Activated CD4-positive, alpha-beta T cell treated with anti-CD3 and anti-CD28 coated beads for 36 hours (primary cell): ENCODE measurements at regions not wholly inside any gene's neighbourhood (a gene's known extent, or its start where the extent isn't known, plus 50 kb on each side); places are given as distances from the start of the nearest gene placed in this dataset.

Experiments
- ATAC-seq: fragments of 200-7000 bp; cut with Tn5 transposase; one replicate; pipeline ENCODE4 v1.10.0; 2021; ENCODE audit warnings: mild to moderate bottlenecking, moderate library complexity
- CTCF ChIA-PET: fragments of 350-600 bp; sonication (Branson Sonifier 250); formaldehyde crosslinking; loops from one replicate; lab custom pipeline; 2021; ENCODE audit warnings: antibody characterized with exemption; lab: Charles Lee
- POLR2A ChIA-PET: fragments of 350-600 bp; sonication (Branson Sonifier 250); formaldehyde crosslinking; loops from one replicate; lab custom pipeline; 2021; ENCODE audit warnings: antibody characterized with exemption, inconsistent platforms; lab: Charles Lee
- DNase-seq: peaks from one replicate; pipeline ENCODE4 v3.0.0-alpha.2; 2020
- H3K27ac Mint-ChIP-seq: one replicate; pipeline ENCODE4 v1.8.0; 2021; ENCODE audit warnings: mixed read lengths
- H3K27me3 Mint-ChIP-seq: one replicate; pipeline ENCODE4 v1.8.0; 2021; ENCODE audit warnings: mixed read lengths
- H3K36me3 Mint-ChIP-seq: one replicate; pipeline ENCODE4 v1.8.0; 2021; ENCODE audit warnings: low read depth, mixed read lengths
- H3K4me1 Mint-ChIP-seq: one replicate; pipeline ENCODE4 v1.8.0; 2021; ENCODE audit warnings: mixed read lengths
- H3K4me3 Mint-ChIP-seq: one replicate; pipeline ENCODE4 v1.8.0; 2021; ENCODE audit warnings: mild to moderate bottlenecking, moderate library complexity, mixed read lengths
- H3K9me3 Mint-ChIP-seq: one replicate; pipeline ENCODE4 v1.8.0; 2021; ENCODE audit warnings: low read depth, mixed read lengths
- intact Hi-C, 2 experiments: fragments of 100-400 bp; cut with DNase I in 1 of 2; cut with micrococcal nuclease in 1 of 2; formaldehyde crosslinking; loops; one replicate each; pipeline versions ENCODE4 v1.14.2 to v1.15.1; 2022 to 2024; cut with DNase I, micrococcal nuclease

GRCh38 chr6:14466278-14466677 lies 348.7 kb downstream of the CD83 start:
- Mint-ChIP-seq H3K36me3 (peaks cover 4% of the 10 kb centered on the region), H3K9me3 (peaks cover 25% of the 10 kb centered on the region), H3K27ac (no peak overlapping the region), H3K4me3 (no peak overlapping the region), H3K27me3 (no peaks in the 10 kb centered on the region), H3K4me1 (peaks cover 9% of the 10 kb centered on the region)
- DNase-seq (no peak), ATAC-seq (no peak)
- intact Hi-C loops, result no loop called here
- POLR2A ChIA-PET, result no interaction called here
- CTCF ChIA-PET, result no interaction called here

- no peak overlapping the region for H3K4me3 Mint-ChIP-seq
- CTCF ChIA-PET, result interaction anchor here (0.7 kb wide), 1 partner anchor 142 kb away, joined by 3 read pairs; no protein-coding TSS in a partner anchor
- no peaks in the 10 kb centered on the region for H3K27me3 Mint-ChIP-seq
- peaks cover 7% of the 10 kb centered on the region for H3K4me1 Mint-ChIP-seq
- intact Hi-C loops, result no loop called here
- peaks cover 22% of the 10 kb centered on the region for H3K9me3 Mint-ChIP-seq
- H3K27ac Mint-ChIP-seq, result no peak overlapping the region
- DNase-seq (no peak), ATAC-seq (no peak)
- H3K36me3 Mint-ChIP-seq, result peaks cover 1% of the 10 kb centered on the region
- POLR2A ChIA-PET, result interaction anchor here (1.0 kb wide), 1 partner anchor 43 kb away, joined by 3 read pairs; no protein-coding TSS in a partner anchor
These were observed 350.0 kb downstream of the CD83 start for GRCh38 chr6:14467591-14467990.

- intact Hi-C loops, result no loop called here
- no peak for DNase-seq
- ChIA-PET POLR2A (no interaction called here), CTCF (no interaction called here)
- no peak for ATAC-seq
- peaks cover 6% of the 10 kb centered on the region for H3K4me1 Mint-ChIP-seq
- peaks cover 21% of the 10 kb centered on the region for H3K9me3 Mint-ChIP-seq
- no peaks in the 10 kb centered on the region for H3K36me3 Mint-ChIP-seq
- H3K4me3 Mint-ChIP-seq, result no peak overlapping the region
- H3K27me3 Mint-ChIP-seq, result no peaks in the 10 kb centered on the region
- no peak overlapping the region for H3K27ac Mint-ChIP-seq
These were observed 351.2 kb downstream of the CD83 start for GRCh38 chr6:14468647-14469321.

GRCh38 chr6:14470101-14470500 lies 352.5 kb downstream of the CD83 start:
- Mint-ChIP-seq H3K9me3 (peaks cover 21% of the 10 kb centered on the region), H3K27ac (no peak overlapping the region), H3K4me1 (peaks cover 9% of the 10 kb centered on the region), H3K27me3 (no peaks in the 10 kb centered on the region), H3K4me3 (no peak overlapping the region), H3K36me3 (no peaks in the 10 kb centered on the region)
- ChIA-PET POLR2A (no interaction called here), CTCF (interaction anchor here (0.6 to 0.8 kb wide), 2 partner anchors 205 to 642 kb away, joined by 3 read pairs; no protein-coding TSS in a partner anchor)
- intact Hi-C loops, result no loop called here
- DNase-seq (no peak), ATAC-seq (no peak)

GRCh38 chr6:14470671-14471070 lies 353.1 kb downstream of the CD83 start:
- no peak overlapping the region for H3K27ac Mint-ChIP-seq
- peaks cover 10% of the 10 kb centered on the region for H3K4me1 Mint-ChIP-seq
- H3K36me3 Mint-ChIP-seq, result no peaks in the 10 kb centered on the region
- no peak overlapping the region for H3K4me3 Mint-ChIP-seq
- DNase-seq (no peak), ATAC-seq (no peak)
- H3K9me3 Mint-ChIP-seq, result peaks cover 21% of the 10 kb centered on the region
- no peaks in the 10 kb centered on the region for H3K27me3 Mint-ChIP-seq
- intact Hi-C loops, result no loop called here
- CTCF ChIA-PET, result interaction anchor here (0.6 to 1.0 kb wide), 5 partner anchors 122 to 642 kb away, joined by 3 read pairs; no protein-coding TSS in a partner anchor
- POLR2A ChIA-PET, result no interaction called here

GRCh38 chr6:14472255-14472985 lies 354.8 kb downstream of the CD83 start:
- Mint-ChIP-seq H3K27ac (no peak overlapping the region), H3K9me3 (peaks cover 21% of the 10 kb centered on the region), H3K4me1 (peaks cover 10% of the 10 kb centered on the region), H3K36me3 (no peaks in the 10 kb centered on the region), H3K27me3 (no peaks in the 10 kb centered on the region), H3K4me3 (no peak overlapping the region)
- no peak for DNase-seq
- intact Hi-C loops, result no loop called here
- ChIA-PET POLR2A (interaction anchor here (1.2 kb wide), 1 partner anchor 271 kb away, joined by 3 read pairs; no protein-coding TSS in a partner anchor), CTCF (interaction anchor here (0.6 kb wide), 1 partner anchor 29 kb away, joined by 3 read pairs; no protein-coding TSS in a partner anchor)
- no peak for ATAC-seq

GRCh38 chr6:14472986-14473337 lies 355.4 kb downstream of the CD83 start:
- ATAC-seq, result no peak
- peaks cover 18% of the 10 kb centered on the region for H3K9me3 Mint-ChIP-seq
- peaks cover 10% of the 10 kb centered on the region for H3K4me1 Mint-ChIP-seq
- H3K27me3 Mint-ChIP-seq, result no peaks in the 10 kb centered on the region
- ChIA-PET CTCF (interaction anchor here (0.5 kb wide), 1 partner anchor 233 kb away, joined by 3 read pairs; no protein-coding TSS in a partner anchor), POLR2A (no interaction called here)
- no peaks in the 10 kb centered on the region for H3K36me3 Mint-ChIP-seq
- H3K4me3 Mint-ChIP-seq, result no peak overlapping the region
- no peak overlapping the region for H3K27ac Mint-ChIP-seq
- DNase-seq, result no peak
- intact Hi-C loops, result no loop called here

- Mint-ChIP-seq H3K27ac (no peak overlapping the region), H3K9me3 (peaks cover 4% of the 10 kb centered on the region), H3K4me1 (peaks cover 10% of the 10 kb centered on the region), H3K4me3 (no peak overlapping the region), H3K27me3 (no peaks in the 10 kb centered on the region), H3K36me3 (no peaks in the 10 kb centered on the region)
- CTCF ChIA-PET, result interaction anchor here (0.6 kb wide), 1 partner anchor 1027 kb away, joined by 3 read pairs; no protein-coding TSS in a partner anchor
- intact Hi-C loops, result no loop called here
- ATAC-seq, result peak; percentile 30
- POLR2A ChIA-PET, result no interaction called here
- no peak for DNase-seq
These were observed 357.2 kb downstream of the CD83 start for GRCh38 chr6:14474816-14475215.

- Mint-ChIP-seq H3K4me1 (peaks cover 10% of the 10 kb centered on the region), H3K27me3 (no peaks in the 10 kb centered on the region), H3K9me3 (peaks cover 4% of the 10 kb centered on the region), H3K4me3 (no peak overlapping the region), H3K36me3 (no peaks in the 10 kb centered on the region), H3K27ac (no peak overlapping the region)
- ChIA-PET CTCF (no interaction called here), POLR2A (interaction anchor here (0.5 kb wide), 1 partner anchor 55 kb away, joined by 7 read pairs; no protein-coding TSS in a partner anchor)
- DNase-seq (no peak), ATAC-seq (no peak)
- intact Hi-C loops, result no loop called here
These were observed 357.7 kb downstream of the CD83 start for GRCh38 chr6:14475306-14475705.

GRCh38 chr6:14476793-14477531 lies 359.4 kb downstream of the CD83 start:
- ChIA-PET CTCF (interaction anchor here (0.6 kb wide), 1 partner anchor 291 kb away, joined by 3 read pairs; no protein-coding TSS in a partner anchor), POLR2A (no interaction called here)
- no peak for DNase-seq
- intact Hi-C loops, result no loop called here
- no peak overlapping the region for H3K27ac Mint-ChIP-seq
- peaks cover 10% of the 10 kb centered on the region for H3K4me1 Mint-ChIP-seq
- H3K36me3 Mint-ChIP-seq, result peaks cover 4% of the 10 kb centered on the region
- H3K27me3 Mint-ChIP-seq, result no peaks in the 10 kb centered on the region
- ATAC-seq, result no peak
- H3K4me3 Mint-ChIP-seq, result no peak overlapping the region
- peaks cover 4% of the 10 kb centered on the region for H3K9me3 Mint-ChIP-seq

- CTCF ChIA-PET, result interaction anchor here (0.6 kb wide), 1 partner anchor 292 kb away, joined by 3 read pairs; no protein-coding TSS in a partner anchor
- DNase-seq, result no peak
- Mint-ChIP-seq H3K36me3 (peaks cover 4% of the 10 kb centered on the region), H3K9me3 (peaks cover 4% of the 10 kb centered on the region), H3K27ac (no peak overlapping the region), H3K27me3 (no peaks in the 10 kb centered on the region), H3K4me1 (peaks cover 10% of the 10 kb centered on the region), H3K4me3 (no peak overlapping the region)
- POLR2A ChIA-PET, result no interaction called here
- ATAC-seq, result no peak
- intact Hi-C loops, result no loop called here
These were observed 360.0 kb downstream of the CD83 start for GRCh38 chr6:14477559-14477958.
